ENCODE measurements at regions not wholly inside any gene's neighbourhood (a gene's known extent, or its start where the extent isn't known, plus 50 kb on each side); places are given as distances from the start of the nearest gene placed in this dataset.

DNA sequence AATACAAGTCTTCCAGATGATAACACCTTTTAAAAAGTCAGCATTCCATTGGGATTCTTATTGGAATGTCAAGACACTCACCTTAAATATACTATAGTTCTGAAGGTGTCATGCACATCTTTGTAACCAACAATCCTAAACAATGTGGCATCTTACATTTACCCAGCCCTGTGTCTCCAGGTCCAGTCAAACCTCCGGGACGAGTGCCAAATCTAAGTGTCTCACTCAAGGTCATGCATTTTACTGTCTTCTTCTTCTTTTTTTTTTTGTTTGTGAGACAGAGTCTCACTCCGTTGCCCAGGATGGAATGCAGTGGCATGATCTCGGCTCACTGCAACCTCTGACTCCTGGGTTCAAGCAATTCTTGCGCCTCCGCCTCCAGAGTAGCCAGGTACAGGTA is 206.9 kb upstream of the FAM98A start:
- no peak for TF ChIP-seq POLR2A (IDR thresholded peaks at IDR 0.05)
- TF ChIP-seq, protein P1, sequence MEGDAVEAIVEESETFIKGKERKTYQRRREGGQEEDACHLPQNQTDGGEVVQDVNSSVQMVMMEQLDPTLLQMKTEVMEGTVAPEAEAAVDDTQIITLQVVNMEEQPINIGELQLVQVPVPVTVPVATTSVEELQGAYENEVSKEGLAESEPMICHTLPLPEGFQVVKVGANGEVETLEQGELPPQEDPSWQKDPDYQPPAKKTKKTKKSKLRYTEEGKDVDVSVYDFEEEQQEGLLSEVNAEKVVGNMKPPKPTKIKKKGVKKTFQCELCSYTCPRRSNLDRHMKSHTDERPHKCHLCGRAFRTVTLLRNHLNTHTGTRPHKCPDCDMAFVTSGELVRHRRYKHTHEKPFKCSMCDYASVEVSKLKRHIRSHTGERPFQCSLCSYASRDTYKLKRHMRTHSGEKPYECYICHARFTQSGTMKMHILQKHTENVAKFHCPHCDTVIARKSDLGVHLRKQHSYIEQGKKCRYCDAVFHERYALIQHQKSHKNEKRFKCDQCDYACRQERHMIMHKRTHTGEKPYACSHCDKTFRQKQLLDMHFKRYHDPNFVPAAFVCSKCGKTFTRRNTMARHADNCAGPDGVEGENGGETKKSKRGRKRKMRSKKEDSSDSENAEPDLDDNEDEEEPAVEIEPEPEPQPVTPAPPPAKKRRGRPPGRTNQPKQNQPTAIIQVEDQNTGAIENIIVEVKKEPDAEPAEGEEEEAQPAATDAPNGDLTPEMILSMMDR (IDR thresholded peaks at IDR 0.05): no peak

Measured in uterus (tissue), 2 donors.